ENCODE measurements at regions not wholly inside any gene's neighbourhood (a gene's known extent, or its start where the extent isn't known, plus 50 kb on each side); places are given as distances from the start of the nearest gene placed in this dataset.

- TF ChIP-seq CTCF (IDR thresholded peaks at IDR 0.05 in 4 of 5, conservative IDR thresholded peaks at IDR 0.05 in 1 of 5) (no peak), POLR2A (IDR thresholded peaks at IDR 0.05) (no peak)
Measured at GRCh38 chr6:154629127-154629526, 104.1 kb upstream of the SCAF8 start.
